Activated CD8-positive, alpha-beta memory T cell treated with anti-CD3 and anti-CD28 coated beads for 24 hours (primary cell): ENCODE measurements at regions not wholly inside any gene's neighbourhood (a gene's known extent, or its start where the extent isn't known, plus 50 kb on each side); places are given as distances from the start of the nearest gene placed in this dataset.

ENCODE experiments used
- DNase-seq: peaks from one replicate; pipeline ENCODE4 v3.0.0-alpha.2; 2020

DNA sequence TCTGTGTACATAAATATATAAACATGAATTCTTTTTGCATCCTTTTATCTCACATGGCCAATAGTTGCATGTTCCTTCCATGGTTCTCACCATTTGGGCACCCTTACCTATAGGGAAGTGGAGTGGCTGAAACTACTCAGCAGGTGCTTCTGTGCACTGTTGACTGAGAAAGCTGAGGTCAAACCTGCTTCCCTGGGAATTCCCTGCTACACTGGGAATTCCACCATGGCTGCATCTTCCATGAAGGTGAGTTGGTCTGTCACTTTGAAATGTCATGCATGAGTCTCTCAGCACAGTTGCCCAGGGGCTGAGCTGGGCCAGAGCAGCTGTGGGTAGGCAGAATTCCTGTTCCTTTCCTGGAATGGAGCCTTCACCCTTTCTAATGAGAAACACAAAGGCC is 193.8 kb upstream of the PRSS16 start:
- DNase-seq, result no peak

DNA sequence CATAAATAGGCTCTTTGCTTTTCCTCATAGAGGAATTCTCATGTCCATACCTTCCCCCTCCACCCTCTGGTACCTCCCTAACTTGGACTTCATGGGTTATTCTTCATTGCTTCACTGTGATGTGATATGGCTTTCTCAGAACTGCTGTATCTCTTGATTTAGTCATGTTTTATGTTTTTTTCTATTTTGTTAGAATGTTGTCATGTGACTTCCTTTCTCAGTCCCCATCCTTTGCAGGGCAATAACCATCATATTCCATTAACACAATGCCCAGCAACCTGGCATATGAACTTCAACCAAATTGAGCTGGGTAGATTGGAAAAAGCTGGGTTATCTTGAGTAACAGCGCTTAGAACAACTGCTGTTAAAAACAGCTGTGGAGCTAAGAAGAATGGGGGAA is 190.9 kb upstream of the PRSS16 start:
- DNase-seq, result no peak

DNA sequence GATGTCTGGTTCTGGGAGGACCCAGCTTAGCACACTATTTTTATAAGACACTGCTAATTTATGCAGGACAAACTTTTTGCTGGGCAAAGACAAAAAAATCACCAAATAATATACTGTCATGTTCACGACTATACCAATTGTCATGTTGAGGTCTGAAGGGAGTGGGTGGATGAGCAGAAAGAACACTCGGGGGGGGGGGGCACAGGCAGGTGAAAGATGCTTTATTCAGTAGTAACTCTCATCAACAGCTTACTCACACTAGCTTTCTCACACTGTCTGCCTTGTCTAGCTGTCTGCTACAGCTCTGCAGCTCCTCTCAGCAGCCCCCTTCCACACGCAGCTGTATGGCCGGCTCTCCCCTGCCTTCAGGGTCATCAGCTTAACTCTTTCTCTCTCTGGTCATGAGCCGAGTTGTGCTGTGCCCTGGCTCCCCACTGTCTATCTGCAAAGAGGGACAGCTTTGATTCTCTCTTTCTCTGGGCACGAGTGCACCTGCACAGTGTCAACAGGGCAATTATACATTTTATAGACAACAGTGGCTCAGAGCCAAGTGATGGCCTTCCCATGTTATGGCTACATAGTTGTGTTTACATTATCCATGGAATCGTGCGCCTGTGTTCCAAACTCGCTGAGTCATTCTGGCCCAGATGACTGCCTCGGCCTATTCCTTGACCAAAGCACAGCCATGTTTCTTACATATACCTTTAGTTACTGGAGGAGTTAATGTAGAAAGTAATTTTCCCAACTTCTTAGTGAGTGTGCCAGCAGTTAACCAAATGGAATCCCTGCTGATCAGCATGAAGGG is 187.7 kb upstream of the PRSS16 start:
- DNase-seq, result no peak

DNA sequence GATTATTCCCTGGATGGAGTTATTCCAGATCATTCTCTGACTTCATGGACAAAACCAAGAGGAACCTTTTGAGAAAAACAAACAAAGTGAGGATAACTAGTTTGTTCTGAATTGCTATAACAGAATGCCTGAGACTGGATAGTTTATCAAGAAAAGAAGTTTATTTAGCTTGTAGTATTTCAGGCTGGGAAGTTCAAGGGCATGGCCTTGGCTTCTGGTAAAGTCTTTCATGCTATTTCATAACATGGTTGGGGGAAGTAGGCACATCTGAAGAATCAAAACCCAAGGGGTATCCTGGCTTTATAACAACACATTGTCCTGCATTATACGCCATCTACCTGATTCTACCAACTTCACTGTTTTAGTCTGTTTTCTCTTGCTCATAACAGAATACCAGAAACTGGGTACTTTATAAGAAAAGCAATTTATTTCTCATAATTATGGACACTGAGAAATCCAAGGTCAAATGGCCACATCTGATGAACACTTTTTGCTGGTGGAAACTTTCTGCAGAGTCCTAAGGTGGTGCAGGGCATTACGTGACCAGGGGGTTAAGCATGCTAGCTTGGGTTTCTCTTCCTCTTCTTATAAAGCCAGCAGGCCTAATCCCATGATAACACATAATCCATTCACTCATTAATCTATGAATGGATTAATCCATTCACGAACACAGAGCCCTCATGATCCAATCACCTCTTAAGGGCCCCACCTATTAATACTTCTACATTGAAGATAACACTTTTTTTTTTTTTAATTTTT is 186.1 kb upstream of the PRSS16 start:
- no peak for DNase-seq

DNA sequence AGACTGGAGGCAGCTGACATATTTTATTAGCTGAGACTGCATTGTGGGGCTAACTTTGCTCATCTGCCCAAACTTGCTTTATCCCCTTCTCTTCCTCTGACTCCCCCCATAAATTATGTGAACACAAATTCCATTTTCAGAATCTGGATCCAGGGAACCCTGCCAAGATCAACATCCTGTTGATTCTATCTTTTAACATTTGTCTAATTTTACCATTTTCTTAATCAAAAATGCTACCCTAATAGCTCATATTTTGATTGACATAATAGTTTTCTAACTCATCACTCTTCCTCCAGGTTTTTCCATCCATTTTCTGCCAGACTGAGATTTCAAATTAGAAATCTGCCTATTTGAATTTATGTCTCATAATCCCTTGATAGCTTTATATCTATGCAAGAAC is 184.7 kb upstream of the PRSS16 start:
- DNase-seq, result no peak

DNA sequence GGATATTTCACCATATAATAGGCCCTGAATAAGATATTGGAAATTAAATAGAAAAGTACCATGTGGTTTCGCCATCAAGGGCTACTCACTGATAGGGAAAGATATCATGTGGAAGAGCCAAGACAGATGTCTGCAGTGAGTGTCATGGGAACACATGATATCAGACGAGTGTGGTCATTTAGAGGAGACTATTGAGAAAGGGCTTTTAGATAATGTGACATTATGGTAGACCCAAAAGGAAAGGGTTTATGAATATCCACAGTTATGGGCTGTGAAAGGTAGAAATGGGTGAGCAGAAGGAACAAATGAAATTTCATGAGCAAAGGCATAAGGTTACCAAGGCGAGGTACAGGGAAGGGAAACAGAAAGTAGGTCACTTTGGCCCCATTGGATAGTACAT is 182.3 kb upstream of the PRSS16 start:
- DNase-seq, result no peak

DNA sequence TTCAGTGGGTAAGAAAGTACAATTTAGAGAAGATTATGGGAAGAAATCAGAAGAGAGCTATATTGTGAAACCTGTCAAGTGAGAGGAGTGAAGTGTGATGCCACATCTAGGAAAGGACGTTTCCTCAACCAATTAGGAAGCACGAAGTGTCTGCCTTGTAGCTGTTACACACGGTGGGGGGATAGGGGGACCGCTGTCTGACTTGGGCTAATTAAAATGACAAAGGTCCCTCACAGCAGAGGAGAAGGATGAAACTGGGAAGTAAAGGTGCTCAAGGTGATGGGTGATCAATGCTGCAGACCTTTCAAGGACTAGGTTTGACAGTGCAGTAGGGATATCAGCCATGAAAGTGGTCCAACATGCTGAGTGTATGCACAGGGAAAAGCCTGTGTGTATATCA is 181.1 kb upstream of the PRSS16 start:
- no peak for DNase-seq

DNA sequence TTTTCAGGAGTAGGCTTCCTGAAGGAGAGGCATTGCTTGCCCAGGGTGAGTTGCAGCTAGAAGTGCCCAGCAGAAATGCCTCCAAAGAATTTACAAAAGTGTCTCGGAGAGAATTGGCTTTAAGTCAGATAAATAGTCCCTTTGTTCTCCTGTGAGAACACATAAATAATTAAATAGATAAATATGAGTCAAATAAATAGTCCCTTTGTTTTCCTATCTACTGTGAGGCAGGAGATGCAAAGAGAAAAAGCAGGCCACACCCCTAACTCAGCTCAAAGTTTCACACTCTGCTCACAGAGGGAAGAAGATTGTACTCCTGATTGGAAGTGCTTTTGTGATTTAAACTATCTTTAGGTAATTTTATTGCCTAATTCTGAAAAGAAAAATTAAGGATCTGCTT is 180.7 kb upstream of the PRSS16 start:
- DNase-seq, result no peak

DNA sequence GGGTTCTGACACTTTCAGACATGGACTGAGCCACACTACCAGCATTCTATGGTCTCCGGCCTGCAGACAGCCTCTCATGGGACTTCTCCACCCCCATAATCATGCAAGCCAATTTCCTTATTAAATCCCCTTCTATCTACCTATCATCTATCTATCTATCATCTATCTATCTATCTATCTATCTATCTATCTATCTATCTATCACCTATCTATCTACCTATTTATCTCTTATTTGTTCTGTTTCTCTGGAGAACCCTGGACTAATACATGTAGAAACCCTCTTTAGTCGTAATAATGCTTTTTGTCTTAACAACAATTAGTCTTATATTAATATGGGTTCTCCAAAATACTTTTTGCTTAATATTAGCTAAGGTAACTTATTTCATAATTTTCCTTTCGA is 174.1 kb upstream of the PRSS16 start:
- DNase-seq, result no peak

DNA sequence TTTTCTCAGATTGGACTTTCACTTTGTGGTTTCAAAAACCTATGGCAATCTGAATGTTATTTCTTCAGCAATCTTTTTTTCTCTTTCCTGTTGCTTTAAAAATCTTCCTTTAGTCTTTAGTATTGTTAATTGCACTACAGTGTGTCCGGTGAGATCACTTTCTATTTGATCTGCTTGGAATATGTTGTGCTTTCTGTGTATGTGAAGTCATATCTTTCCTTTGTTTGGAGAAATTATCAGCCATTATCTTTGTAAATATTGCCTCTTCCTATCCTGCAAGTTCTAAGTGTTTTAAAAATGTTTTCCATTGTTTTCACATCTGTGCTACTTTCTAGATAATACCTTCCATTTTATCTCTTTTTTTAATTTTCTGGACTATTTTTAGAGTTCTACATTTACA is 171.4 kb upstream of the PRSS16 start:
- DNase-seq, result no peak

DNA sequence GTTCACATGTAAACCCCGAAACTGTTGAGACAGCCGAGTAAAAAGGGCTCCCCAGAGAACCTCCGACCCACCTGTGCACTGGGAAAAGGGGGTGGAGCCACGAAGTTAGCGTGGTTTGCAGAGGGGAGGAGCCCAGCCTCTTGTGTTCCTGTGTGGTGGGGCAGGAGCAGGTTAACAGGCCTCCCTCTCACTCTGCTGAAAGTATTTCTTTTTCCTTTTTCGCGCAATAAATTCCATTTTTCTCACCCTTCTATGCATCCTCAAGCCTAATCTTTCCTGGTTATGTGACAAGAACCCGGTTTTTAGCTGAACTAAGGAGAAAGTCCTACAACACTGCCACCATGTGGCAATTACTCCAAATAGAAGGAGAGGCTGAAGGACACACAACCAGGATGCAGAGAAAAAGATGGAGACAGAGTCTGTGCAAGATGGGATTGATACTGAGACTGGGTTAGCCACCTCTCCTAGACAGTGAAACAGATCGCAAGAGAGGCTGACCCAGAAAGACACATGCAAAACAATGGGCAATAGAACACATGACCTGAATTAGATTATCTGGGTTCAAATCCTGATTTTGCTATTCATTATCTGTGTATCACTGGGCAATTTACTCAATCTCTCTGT is 168.7 kb upstream of the PRSS16 start:
- peak; percentile 66 for DNase-seq

DNA sequence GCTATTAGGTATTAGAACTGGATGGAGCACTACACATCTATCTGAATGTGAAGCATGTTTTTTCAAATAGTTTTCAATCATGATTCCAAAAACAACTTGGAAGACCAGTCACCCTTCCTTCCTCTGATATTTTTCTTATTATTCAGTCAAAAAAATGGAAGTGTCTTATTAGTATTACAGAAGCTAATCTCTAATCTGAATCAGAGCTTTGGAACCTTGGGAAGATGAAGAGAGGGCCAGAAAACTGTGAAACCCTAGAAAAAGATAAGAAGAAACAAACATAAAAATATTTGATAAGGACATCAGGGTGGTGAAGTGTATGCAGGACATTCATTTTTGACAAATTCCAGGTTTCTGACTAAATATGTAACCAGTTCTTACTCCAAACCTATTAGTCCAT is 166.3 kb upstream of the PRSS16 start:
- no peak for DNase-seq

DNA sequence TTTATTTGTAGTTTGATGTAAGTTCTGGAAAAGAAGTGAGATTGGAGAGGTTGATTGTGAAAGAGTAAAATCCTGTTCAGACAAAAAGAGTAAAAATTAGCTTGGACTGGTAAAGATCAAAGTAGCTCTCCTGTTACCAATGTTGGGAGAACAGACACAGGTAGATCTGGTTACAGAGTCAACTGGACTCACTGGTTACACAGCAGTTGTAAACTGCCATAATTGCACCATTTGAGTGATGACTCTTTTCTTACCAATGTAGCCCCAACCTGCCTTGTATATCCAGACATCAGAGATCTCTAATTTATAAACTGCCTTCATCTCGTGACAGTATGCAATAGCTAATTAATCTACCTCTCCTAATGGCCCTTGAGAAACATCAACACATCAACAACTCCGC is 165.6 kb upstream of the PRSS16 start:
- DNase-seq, result no peak

DNA sequence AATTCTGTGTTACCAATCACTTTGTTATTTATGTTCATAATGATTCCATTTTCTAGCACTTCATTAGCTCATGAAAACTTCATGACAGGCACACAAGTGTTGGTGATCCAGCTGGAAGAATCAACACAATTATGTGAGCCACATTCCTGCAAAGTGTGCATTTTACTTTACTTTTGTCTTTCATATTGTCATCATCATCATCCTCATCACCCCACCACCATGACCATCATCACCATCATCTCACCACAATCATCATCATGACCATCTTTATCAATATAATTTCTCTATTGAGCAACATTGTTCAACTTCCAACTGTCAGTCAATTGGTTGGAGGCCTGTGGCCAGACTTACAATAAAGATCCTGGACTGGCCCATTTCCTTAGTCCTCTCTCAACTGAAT is 159.4 kb upstream of the PRSS16 start:
- DNase-seq, result no peak

DNA sequence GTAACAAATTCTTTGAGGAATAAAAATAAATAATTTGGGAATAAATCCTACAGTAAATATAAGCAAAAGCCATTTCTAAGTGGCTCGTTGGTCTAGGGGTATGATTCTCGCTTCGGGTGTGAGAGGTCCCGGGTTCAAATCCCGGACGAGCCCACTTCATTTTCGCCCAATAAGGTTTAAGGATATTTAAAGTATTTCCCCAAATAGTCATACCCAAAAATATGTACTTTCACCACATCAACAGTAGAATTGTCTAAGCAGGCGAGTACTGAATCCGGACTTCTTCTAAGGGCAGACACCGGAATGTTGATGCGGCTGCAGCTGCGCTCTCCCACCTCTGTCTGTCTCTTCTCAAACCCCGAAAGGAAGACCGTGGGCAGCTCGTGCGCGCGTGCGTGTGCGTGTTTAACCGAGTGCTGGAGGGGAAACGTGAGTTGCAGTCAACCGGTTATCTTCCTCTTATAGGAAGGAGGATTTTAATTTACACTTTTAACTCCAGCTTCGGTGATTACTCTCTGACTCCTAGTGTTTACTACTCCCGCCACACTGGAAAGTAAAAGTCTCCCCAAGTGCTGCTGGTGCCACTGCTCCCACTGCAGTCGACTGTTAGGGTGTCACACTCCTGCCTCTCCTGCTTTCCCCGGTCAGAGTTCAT is 155.7 kb upstream of the PRSS16 start:
- DNase-seq, result peak; percentile 67

DNA sequence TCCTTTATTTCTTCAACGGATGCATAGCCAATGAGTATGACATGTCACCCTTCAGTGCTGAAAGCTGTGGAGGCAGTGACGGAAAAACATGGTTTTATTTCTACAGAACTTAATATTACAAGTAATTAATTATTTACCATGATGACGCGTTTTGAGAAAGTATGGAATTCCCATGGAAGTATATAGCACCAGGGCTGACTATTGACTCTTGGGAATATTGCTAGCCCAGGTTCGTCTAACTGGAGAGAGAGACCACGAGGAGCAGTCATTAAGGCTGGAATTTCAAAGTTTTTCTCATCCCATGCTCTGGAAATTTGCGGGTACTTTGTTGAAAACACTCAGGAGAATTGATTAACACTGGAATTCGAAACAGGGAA is 155.2 kb upstream of the PRSS16 start:
- DNase-seq, result no peak

DNA sequence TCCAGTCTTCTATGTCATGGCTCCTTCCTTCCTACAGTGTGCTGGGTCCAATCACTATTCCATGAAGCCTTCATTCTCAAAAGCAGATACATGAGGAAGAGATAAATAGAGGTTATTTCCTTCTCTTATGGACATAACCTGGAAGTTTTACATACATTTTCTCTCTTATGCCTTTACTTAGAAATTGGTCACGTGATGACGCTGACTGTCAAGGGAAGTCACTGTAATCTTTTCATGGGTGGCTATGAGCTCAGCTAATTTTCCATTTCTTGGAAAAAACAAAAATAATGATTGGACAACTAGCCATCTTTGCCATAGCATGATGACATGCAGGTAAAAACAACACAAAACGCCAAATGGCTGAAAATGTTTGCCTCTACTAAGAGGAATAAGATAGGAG is 151.6 kb upstream of the PRSS16 start:
- DNase-seq, result no peak

DNA sequence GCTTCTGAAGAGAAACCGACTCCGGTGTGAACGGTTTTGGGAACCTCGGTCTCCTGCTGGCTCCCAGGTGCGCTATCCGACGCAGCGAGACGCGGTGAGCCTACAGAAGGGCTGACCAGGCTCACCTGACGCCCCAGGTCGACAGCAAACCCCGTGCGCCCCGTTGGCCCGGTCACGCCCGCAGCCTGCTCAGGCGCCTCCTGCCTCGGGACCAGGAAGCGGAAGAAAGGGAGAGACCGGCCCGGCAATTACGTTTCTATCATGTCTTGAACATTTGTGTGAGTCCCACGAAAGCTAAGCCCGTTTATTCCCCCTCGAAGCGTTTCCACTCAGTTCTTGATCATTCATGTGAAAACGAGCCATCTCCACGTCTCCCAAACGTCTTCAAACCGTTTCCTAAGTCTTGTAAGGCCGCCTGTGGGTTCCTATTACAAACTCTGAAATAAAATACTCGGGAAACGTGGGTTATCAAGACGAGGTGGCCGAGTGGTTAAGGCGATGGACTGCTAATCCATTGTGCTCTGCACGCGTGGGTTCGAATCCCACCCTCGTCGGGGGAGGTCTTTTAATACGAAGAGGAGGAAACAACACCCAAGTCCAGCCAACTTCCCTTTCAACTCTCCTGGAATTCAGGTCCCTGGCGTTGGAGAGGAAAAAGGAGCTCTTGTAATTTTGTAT is 150.5 kb upstream of the PRSS16 start:
- peak; percentile 76 for DNase-seq

DNA sequence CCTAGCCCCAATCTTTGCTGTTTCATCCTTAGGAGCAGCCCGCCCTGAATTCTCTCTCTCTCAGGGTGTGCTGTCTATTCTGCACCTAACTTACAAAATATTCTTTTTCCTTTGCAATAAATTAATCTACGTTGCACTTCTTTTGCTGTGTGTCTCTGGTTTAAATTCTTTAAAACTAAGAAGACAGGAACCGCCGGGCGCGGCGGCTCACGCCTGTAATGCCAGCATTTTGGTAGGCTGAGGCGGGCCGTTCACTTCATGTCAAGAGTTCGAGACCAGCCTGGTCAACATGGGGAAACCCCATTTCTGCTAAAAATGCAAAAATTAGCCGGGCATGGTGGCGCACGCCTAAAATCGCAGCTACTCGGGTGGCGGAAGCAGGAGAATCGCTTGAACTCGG is 148.5 kb upstream of the PRSS16 start:
- DNase-seq, result no peak

DNA sequence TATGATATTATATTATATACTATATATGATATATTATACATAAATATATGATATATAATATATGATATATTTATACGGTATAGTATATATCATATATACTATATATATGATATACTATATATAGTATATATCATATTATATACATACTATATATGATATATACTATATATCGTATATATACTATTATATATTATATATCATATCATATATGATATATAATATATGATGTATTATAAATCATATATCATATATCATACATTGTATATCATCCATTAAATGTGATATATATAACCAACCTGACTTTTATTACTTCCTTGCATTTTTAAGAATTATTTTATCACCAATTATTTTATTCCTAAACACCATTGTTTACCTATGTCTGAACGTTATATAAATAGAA is 146.6 kb upstream of the PRSS16 start:
- no peak for DNase-seq

DNA sequence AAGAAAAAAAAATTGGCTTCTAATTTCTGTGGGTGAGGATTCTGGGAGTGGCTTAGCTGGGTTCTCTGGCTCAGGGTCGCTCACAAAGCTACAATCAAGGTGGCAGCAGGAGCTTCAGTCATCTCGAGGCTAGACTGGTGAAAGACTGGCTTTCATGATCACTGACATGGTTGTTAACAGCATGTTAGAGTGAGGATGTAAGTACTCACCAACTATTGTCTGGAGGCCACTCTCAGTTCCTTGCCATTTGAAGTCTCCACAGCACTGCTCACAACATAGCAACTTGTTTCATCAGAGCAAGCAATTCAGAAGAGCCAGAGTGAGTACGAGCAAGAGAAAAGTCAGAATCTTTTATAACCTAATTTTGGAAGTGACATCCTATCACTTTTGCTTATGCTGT is 145.7 kb upstream of the PRSS16 start:
- no peak for DNase-seq

DNA sequence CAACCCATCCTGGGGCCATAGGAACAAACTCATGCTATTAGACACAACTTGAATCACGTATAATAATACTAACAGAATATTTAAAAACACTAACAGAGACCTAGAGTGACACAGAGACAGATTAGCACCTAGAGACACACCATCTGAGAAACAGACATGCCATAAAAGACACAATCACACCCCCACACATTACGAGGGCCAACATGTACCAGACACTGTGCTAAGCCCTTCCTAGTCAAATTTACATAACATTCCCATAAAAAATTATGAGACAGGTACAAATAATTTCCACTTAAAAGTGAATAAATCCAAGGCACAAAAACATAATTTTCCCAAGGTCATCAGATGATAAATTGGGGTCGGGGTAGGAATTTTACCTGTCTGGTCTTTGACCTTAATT is 141.1 kb upstream of the PRSS16 start:
- DNase-seq, result no peak

DNA sequence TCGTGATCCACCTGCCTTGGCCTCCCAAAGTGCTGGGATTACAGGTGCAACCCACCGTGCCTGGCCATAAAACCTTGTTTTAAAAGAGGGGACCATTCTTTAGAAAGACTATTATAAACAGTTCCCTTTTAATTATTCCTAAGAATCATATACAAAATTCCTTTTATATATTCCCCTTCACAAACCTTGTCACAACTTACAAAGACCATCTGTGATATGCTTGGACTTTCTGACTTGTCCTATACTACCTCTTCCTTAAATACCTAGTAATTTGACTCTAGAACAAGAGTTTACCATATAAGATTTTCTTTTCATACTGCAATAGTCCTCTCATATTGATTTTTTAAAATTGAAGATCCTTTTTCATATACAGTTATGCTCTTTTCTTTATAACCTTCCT is 135.8 kb upstream of the PRSS16 start:
- no peak for DNase-seq
